GM23338 (cell line): ENCODE measurements at regions not wholly inside any gene's neighbourhood (a gene's known extent, or its start where the extent isn't known, plus 50 kb on each side); places are given as distances from the start of the nearest gene placed in this dataset.

Experiments used
- ATAC-seq: fragments of 200-7000 bp; cut with Tn5 transposase; 3 replicates; pipeline ENCODE4 v1.9.1; 2020
- DNase-seq: peaks from one replicate; pipeline ENCODE4 v3.0.0-alpha.2; 2015; ENCODE audit warnings: low spot score
- H2AFZ ChIP-seq: fragments of 200-600 bp; sonication (generic); 2 replicates; pipeline ENCODE4 v1.8.0; 2016; ENCODE audit warnings: antibody characterized with exemption, mild to moderate bottlenecking, moderate library complexity
- H3F3A ChIP-seq: fragments of 200-600 bp; sonication (generic); replicated peaks from 2 replicates; pipeline ENCODE4 v1.8.0; 2017; ENCODE audit warnings: antibody characterized with exemption, mixed run types, low read depth
- H3K27ac ChIP-seq: fragments of 200-600 bp; sonication (generic); 2 replicates; pipeline ENCODE4 v1.6.1; 2016; ENCODE audit warnings: low read depth
- H3K27me3 ChIP-seq: fragments of 200-600 bp; sonication (generic); 2 replicates; pipeline ENCODE4 v1.8.0; 2016; ENCODE audit warnings: mild to moderate bottlenecking, mixed run types, moderate library complexity; ENCODE audit not compliant: insufficient read depth
- H3K36me3 ChIP-seq: fragments of 200-600 bp; sonication (generic); 2 replicates; pipeline ENCODE4 v1.8.0; 2016; ENCODE audit warnings: mild to moderate bottlenecking; ENCODE audit not compliant: insufficient read depth
- H3K4me1 ChIP-seq: fragments of 200-600 bp; sonication (generic); 2 replicates; pipeline ENCODE4 v1.8.0; 2016; ENCODE audit warnings: mild to moderate bottlenecking, moderate library complexity; ENCODE audit not compliant: insufficient read depth
- H3K4me2 ChIP-seq: fragments of 200-600 bp; sonication (generic); 2 replicates; pipeline ENCODE4 v1.7.1; 2017; ENCODE audit warnings: mixed run types
- H3K4me3 ChIP-seq: fragments of 200-600 bp; sonication (generic); 2 replicates; pipeline ENCODE4 v1.6.1; 2016; ENCODE audit warnings: mixed run types
- H3K79me2 ChIP-seq: fragments of 200-600 bp; sonication (generic); replicated peaks from 2 replicates; pipeline ENCODE4 v1.8.0; 2017; ENCODE audit warnings: mild to moderate bottlenecking; ENCODE audit not compliant: insufficient read depth
- H3K9me2 ChIP-seq: fragments of 200-600 bp; sonication (generic); 2 replicates; pipeline ENCODE4 v1.8.0; 2017; ENCODE audit not compliant: insufficient read depth
- H4K20me1 ChIP-seq: fragments of 200-600 bp; sonication (generic); replicated peaks from 2 replicates; pipeline ENCODE4 v1.8.0; 2017; ENCODE audit warnings: mild to moderate bottlenecking; ENCODE audit not compliant: insufficient read depth
- H3K27ac Mint-ChIP-seq: 2 replicates; pipeline ENCODE4 v1.8.0; 2020; ENCODE audit warnings: inconsistent platforms, mild to moderate bottlenecking, moderate library complexity, mixed read lengths
- H3K27me3 Mint-ChIP-seq: 3 replicates; pipeline ENCODE4 v1.8.0; 2022; ENCODE audit warnings: low read depth, mild to moderate bottlenecking, moderate library complexity, mixed read lengths, inconsistent platforms; ENCODE audit not compliant: insufficient read depth, poor library complexity
- H3K36me3 Mint-ChIP-seq: 3 replicates; pipeline ENCODE4 v1.8.0; 2021; ENCODE audit warnings: low read depth, mild to moderate bottlenecking, inconsistent platforms, moderate library complexity, mixed read lengths
- H3K4me1 Mint-ChIP-seq: 3 replicates; pipeline ENCODE4 v1.8.0; 2020; ENCODE audit warnings: mild to moderate bottlenecking, inconsistent platforms, mixed read lengths
- H3K4me3 Mint-ChIP-seq: 3 replicates; pipeline ENCODE4 v1.8.0; 2021; ENCODE audit warnings: moderate library complexity, mild to moderate bottlenecking, inconsistent platforms, mixed read lengths
- H3K9me3 Mint-ChIP-seq: 3 replicates; pipeline ENCODE4 v1.8.0; 2020; ENCODE audit warnings: moderate library complexity, mild to moderate bottlenecking, inconsistent platforms, mixed read lengths
- ETS1 ChIP-seq: IDR thresholded peaks from 2 replicates; pipeline ENCODE4 v1.6.1; 2016; ENCODE audit warnings: antibody characterized with exemption
- EZH2 ChIP-seq: fragments of 200-600 bp; sonication (generic); IDR thresholded peaks from one replicate; pipeline ENCODE4 v1.8.0; 2017; ENCODE audit warnings: antibody characterized with exemption, mild to moderate bottlenecking, low read depth; ENCODE audit not compliant: unreplicated experiment
- EZH2phosphoT487 ChIP-seq: fragments of 200-600 bp; sonication (generic); IDR thresholded peaks from one replicate; pipeline ENCODE4 v1.8.1; 2018; ENCODE audit warnings: antibody characterized with exemption; ENCODE audit not compliant: unreplicated experiment
- JUNB ChIP-seq: IDR thresholded peaks from one replicate; pipeline ENCODE4 v1.6.1; 2016; ENCODE audit warnings: antibody characterized with exemption; ENCODE audit not compliant: unreplicated experiment
- NANOG ChIP-seq: IDR thresholded peaks from 2 replicates; pipeline ENCODE4 v1.6.1; 2016; ENCODE audit warnings: antibody characterized with exemption, borderline replicate concordance
- POLR2AphosphoS5 ChIP-seq: IDR thresholded peaks from 2 replicates; pipeline ENCODE4 v1.6.1; 2016; ENCODE audit warnings: antibody characterized with exemption, low read depth
- REST ChIP-seq: IDR thresholded peaks from one replicate; pipeline ENCODE4 v1.6.1; 2018; ENCODE audit warnings: antibody characterized with exemption; ENCODE audit not compliant: unreplicated experiment
- ZNF114 ChIP-seq: fragments of 250-450 bp; sonication (Bioruptor Pico); IDR thresholded peaks from 2 replicates; pipeline ENCODE4 v1.5.0; 2020; ENCODE audit warnings: mild to moderate bottlenecking, moderate library complexity
- ZNF331 ChIP-seq: fragments of 250-450 bp; sonication (Bioruptor Pico); IDR thresholded peaks from 2 replicates; pipeline ENCODE4 v1.5.0; 2020; ENCODE audit warnings: low read depth, mild to moderate bottlenecking, moderate library complexity
- ZNF462 ChIP-seq: fragments of 250-450 bp; sonication (Bioruptor Pico); IDR thresholded peaks from 2 replicates; pipeline ENCODE4 v1.5.0; 2020; ENCODE audit warnings: mild to moderate bottlenecking, moderate library complexity
- TF ChIP-seq, protein P1 (sequence below), 2 experiments: fragments of 200-600 bp in 1 of 2; sonication (generic) in 1 of 2; conservative IDR thresholded peaks; 2 replicates each; pipeline versions ENCODE4 v1.5.1 to v1.6.1; 2016 to 2017; ENCODE audit warnings: antibody characterized with exemption in 2 of 2, low read depth in 2 of 2, mild to moderate bottlenecking in 2 of 2, moderate library complexity in 1 of 2

- TF ChIP-seq ETS1 (no peak), ZNF114 (CRISPR knock-in tag) (no peak)
These were observed 243.4 kb upstream of the SEMA3C start (continued) for GRCh38 chr7:81162234-81162633.

GRCh38 chr7:81161451-81162075 lies 242.7 kb upstream of the SEMA3C start:
- H3K36me3 ChIP-seq: no peaks in the 10 kb centered on the region
- H3F3A ChIP-seq: no peaks in the 10 kb centered on the region
- no peaks in the 10 kb centered on the region; the same call in 1 of the 2 replicates for H3K9me2 ChIP-seq
- H3K27ac ChIP-seq: no peak overlapping the region
- DNase-seq (no peak), ATAC-seq (no peak)
- H3K4me1 ChIP-seq: peaks cover 15% of the 10 kb centered on the region
- H3K79me2 ChIP-seq: no peaks in the 10 kb centered on the region
- no peak overlapping the region for H2AFZ ChIP-seq
- no peak overlapping the region for H3K4me2 ChIP-seq
- peak overlapping the region; percentile 22; the same call in 1 of the 2 replicates for H3K27ac Mint-ChIP-seq
- H3K4me3 ChIP-seq: no peak overlapping the region
- H4K20me1 ChIP-seq: no peaks in the 10 kb centered on the region
- H3K27me3 Mint-ChIP-seq: no peaks in the 10 kb centered on the region
- no peaks in the 10 kb centered on the region for H3K9me3 Mint-ChIP-seq
- no peak overlapping the region for H3K4me3 Mint-ChIP-seq
- no peaks in the 10 kb centered on the region for H3K36me3 Mint-ChIP-seq
- H3K27me3 ChIP-seq: no peaks in the 10 kb centered on the region
- H3K4me1 Mint-ChIP-seq: peaks cover 17% of the 10 kb centered on the region
- TF ChIP-seq EZH2phosphoT487 (no peak), ZNF462 (CRISPR knock-in tag) (no peak), POLR2AphosphoS5 (no peak), ZNF331 (CRISPR knock-in tag) (no peak), EZH2 (no peak), REST (no peak), NANOG (no peak), JUNB (no peak), ETS1 (no peak)
- TF ChIP-seq, protein P1, sequence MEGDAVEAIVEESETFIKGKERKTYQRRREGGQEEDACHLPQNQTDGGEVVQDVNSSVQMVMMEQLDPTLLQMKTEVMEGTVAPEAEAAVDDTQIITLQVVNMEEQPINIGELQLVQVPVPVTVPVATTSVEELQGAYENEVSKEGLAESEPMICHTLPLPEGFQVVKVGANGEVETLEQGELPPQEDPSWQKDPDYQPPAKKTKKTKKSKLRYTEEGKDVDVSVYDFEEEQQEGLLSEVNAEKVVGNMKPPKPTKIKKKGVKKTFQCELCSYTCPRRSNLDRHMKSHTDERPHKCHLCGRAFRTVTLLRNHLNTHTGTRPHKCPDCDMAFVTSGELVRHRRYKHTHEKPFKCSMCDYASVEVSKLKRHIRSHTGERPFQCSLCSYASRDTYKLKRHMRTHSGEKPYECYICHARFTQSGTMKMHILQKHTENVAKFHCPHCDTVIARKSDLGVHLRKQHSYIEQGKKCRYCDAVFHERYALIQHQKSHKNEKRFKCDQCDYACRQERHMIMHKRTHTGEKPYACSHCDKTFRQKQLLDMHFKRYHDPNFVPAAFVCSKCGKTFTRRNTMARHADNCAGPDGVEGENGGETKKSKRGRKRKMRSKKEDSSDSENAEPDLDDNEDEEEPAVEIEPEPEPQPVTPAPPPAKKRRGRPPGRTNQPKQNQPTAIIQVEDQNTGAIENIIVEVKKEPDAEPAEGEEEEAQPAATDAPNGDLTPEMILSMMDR (conservative IDR thresholded peaks at IDR 0.05; ENCODE audit: low read depth in 2 of 2): no peak
